GM12864 (cell line): ENCODE measurements at regions not wholly inside any gene's neighbourhood (a gene's known extent, or its start where the extent isn't known, plus 50 kb on each side); places are given as distances from the start of the nearest gene placed in this dataset.
"Not testable (repeated sequence)": the region's sequence is repeated elsewhere in the genome, so short reads cannot be mapped to it uniquely, and the experiment has no call there.

Source experiments
- DNase-seq: peaks from one replicate; pipeline ENCODE4 v3.0.0-alpha.2; 2011; ENCODE audit warnings: low read depth
- H3K4me3 ChIP-seq: 2 replicates; pipeline ENCODE4 v1.5.1; 2011; ENCODE audit warnings: mild to moderate bottlenecking, low read depth, low read length, control low read depth
- CTCF ChIP-seq: IDR thresholded peaks from 2 replicates; pipeline ENCODE4 v1.5.1; 2011; ENCODE audit warnings: low read depth, mild to moderate bottlenecking, moderate library complexity, low read length, control low read depth, inconsistent platforms; ENCODE audit errors: missing control alignments

GRCh38 chr15:100732211-100733055, 130.0 kb downstream of the ASB7 start:
- H3K4me3 ChIP-seq, result no peak overlapping the region
- DNase-seq, result no peak
- TF ChIP-seq CTCF, result no peak

- no peak overlapping the region for H3K4me3 ChIP-seq
- TF ChIP-seq CTCF, result no peak
- DNase-seq, result no peak
These were observed 130.9 kb downstream of the ASB7 start for GRCh38 chr15:100733101-100733842.

- DNase-seq, H3K4me3 ChIP-seq: not testable (repeated sequence)
These were observed 131.4 kb downstream of the ASB7 start for GRCh38 chr15:100733843-100734185.

GRCh38 chr15:100734586-100734985, 132.2 kb downstream of the ASB7 start:
- no peak for TF ChIP-seq CTCF
- no peak overlapping the region for H3K4me3 ChIP-seq
- no peak for DNase-seq

- no peak for DNase-seq
- no peak overlapping the region for H3K4me3 ChIP-seq
- no peak for TF ChIP-seq CTCF
These were observed 133.0 kb downstream of the ASB7 start for GRCh38 chr15:100735129-100736053.

GRCh38 chr15:100737214-100737613, 134.8 kb downstream of the ASB7 start:
- TF ChIP-seq CTCF, result no peak
- no peak for DNase-seq

GRCh38 chr15:100738614-100739013, 136.2 kb downstream of the ASB7 start:
- no peak overlapping the region for H3K4me3 ChIP-seq
- no peak for TF ChIP-seq CTCF
- no peak for DNase-seq

More at GRCh38 chr15:100737214-100737613, 134.8 kb downstream of the ASB7 start:
- no peak overlapping the region for H3K4me3 ChIP-seq
